ENCODE measurements at regions not wholly inside any gene's neighbourhood (a gene's known extent, or its start where the extent isn't known, plus 50 kb on each side); places are given as distances from the start of the nearest gene placed in this dataset.

- DNase-seq (ENCODE audit: low read depth), result no peak
- H3K4me3 ChIP-seq (ENCODE audit: low read depth, low read length), result no peak overlapping the region
Measured at GRCh38 chr1:80769208-80769750, 1031.5 kb upstream of the ADGRL2 start.

DNA sequence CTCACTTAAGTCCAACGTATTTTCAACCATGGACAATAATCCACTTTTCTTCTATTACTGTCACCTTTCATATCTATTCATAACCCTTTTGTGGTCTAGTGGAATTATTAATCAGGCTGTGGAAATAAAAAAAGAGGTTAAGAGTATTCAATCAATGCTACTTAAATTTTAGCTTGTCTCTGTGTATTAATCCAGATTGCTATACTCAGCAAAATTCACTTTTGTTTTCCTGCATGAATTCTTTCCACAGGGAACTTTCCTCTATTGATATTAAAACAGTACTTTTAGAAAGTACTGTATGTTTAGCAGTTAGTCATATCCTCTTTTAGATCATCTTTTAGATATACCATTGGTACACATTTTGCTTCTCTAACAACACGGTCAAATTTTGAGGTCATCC is 1033.0 kb upstream of the ADGRL2 start:
- DNase-seq (ENCODE audit: low read depth), result no peak
- no peak overlapping the region for H3K4me3 ChIP-seq (ENCODE audit: low read depth, low read length)

DNA sequence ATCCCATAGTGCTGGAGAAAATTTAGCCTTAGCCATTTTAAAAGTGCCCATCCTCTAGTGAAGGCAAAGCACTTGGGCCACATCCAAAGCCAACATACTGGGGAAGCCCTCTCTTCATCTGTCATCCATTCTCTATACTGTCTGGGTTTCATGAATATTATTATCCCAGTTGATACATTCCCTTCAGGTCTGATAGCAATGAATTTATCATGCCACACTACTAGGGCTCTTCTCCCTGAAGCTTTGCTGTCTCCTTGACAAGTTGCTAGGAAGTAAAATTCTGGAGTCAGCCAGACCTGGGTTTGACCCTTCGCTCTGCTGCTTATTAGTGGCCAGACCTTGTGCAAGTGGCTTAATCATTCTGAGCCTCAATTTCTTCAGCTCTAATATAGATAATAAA is 1041.4 kb upstream of the ADGRL2 start:
- DNase-seq (ENCODE audit: low read depth), result no peak
- no peak overlapping the region for H3K4me3 ChIP-seq (ENCODE audit: low read depth, low read length)

DNA sequence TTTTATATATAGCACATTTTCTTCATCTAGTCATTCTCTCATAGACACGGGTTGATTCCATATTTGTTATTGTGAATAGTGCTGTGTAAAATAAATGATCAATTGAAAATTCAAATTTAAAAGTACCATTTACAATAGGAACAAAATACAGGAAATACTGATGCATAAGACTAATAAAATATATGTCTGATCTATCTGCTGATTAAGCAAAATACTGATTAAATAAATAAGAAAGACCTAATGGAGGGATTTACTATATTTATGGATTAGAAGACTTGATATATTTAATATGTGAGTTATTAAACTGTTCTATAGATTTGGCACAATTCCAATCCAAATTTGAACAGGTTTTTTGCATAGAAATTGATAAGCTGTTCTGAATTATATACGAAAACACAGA is 1044.8 kb upstream of the ADGRL2 start:
- no peak for DNase-seq (ENCODE audit: low read depth)
- H3K4me3 ChIP-seq (ENCODE audit: low read depth, low read length), result no peak overlapping the region

GRCh38 chr1:80751204-80751603 is 1049.5 kb upstream of the ADGRL2 start:
- H3K4me3 ChIP-seq (ENCODE audit: low read depth, low read length), result no peak overlapping the region
- no peak for DNase-seq (ENCODE audit: low read depth)

GRCh38 chr1:80731241-80731894 is 1069.4 kb upstream of the ADGRL2 start:
- no peak overlapping the region for H3K4me3 ChIP-seq (ENCODE audit: low read depth, low read length)

GRCh38 chr1:80722611-80723010 is 1078.1 kb upstream of the ADGRL2 start:
- H3K4me3 ChIP-seq (ENCODE audit: low read depth, low read length), result no peak overlapping the region

More at GRCh38 chr1:80731241-80731894, 1069.4 kb upstream of the ADGRL2 start:
- no peak for DNase-seq (ENCODE audit: low read depth)

GRCh38 chr1:80706526-80706925 is 1094.2 kb upstream of the ADGRL2 start:
- DNase-seq (ENCODE audit: low read depth), result no peak
- no peak overlapping the region for H3K4me3 ChIP-seq (ENCODE audit: low read depth, low read length)

More at GRCh38 chr1:80722611-80723010, 1078.1 kb upstream of the ADGRL2 start:
- DNase-seq (ENCODE audit: low read depth), result no peak

GRCh38 chr1:80678438-80678837 is 1122.3 kb upstream of the ADGRL2 start:
- H3K4me3 ChIP-seq (ENCODE audit: low read depth, low read length), result no peak overlapping the region

DNA sequence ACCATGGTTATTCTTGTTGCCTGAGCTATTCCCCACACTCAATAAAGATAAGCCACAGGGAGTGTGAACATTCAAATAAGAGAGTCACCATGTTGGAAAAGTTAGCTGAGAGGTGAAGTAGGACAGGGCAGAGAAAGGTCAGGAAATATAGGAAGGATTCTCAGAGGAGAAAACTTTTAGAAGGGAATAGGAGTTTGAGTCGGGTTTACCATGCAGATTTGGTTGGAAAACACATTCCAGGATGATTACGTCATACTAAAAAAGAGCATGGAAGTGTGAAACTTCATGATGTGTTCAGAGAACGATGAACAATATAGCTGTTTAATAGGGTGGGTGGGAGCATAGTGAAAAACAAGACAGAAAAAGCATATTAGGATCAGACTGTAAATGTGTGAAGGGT is 1125.3 kb upstream of the ADGRL2 start:
- no peak overlapping the region for H3K4me3 ChIP-seq (ENCODE audit: low read depth, low read length)
- no peak for DNase-seq (ENCODE audit: low read depth)

More at GRCh38 chr1:80678438-80678837, 1122.3 kb upstream of the ADGRL2 start:
- no peak for DNase-seq (ENCODE audit: low read depth)

DNA sequence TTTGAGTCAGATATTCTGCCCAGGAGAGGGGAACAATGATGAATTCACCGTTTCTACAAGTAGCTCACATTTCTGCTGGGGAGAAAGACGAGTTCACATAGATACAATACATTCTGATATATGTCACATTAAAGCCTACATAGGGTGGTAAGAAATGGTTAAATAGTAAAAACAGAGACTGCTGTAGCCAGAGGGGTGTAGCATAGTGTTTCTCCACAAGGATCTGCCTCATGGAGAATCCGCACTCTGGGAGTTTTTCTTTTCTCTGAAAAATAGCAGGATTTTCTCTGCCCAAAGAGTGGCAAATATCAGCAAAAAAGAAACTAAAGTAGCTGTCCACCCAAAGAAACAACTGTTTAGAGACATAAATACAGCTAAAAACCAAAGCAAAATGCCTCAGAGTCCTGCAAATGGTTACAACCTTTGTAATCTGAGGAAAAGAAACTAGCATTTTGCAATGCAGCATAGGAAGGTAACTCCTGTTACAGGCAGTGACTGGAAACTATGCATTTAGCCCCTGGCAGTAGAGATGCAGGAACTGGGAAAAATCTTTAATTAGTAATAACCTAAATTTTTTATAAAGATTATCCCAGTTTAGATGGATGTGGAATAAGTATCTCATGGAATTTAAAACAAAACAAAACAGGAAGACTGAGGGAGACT is 1126.7 kb upstream of the ADGRL2 start:
- no peak overlapping the region for H3K4me3 ChIP-seq (ENCODE audit: low read depth, low read length)
- no peak for DNase-seq (ENCODE audit: low read depth)

- DNase-seq (ENCODE audit: low read depth), result no peak
- no peak overlapping the region for H3K4me3 ChIP-seq (ENCODE audit: low read depth, low read length)
Measured at GRCh38 chr1:80668372-80668771, 1132.4 kb upstream of the ADGRL2 start.

GRCh38 chr1:80666073-80666472 is 1134.7 kb upstream of the ADGRL2 start:
- H3K4me3 ChIP-seq (ENCODE audit: low read depth, low read length), result no peak overlapping the region

GRCh38 chr1:80659161-80659560 is 1141.6 kb upstream of the ADGRL2 start:
- no peak overlapping the region for H3K4me3 ChIP-seq (ENCODE audit: low read depth, low read length)
- no peak for DNase-seq (ENCODE audit: low read depth)

More at GRCh38 chr1:80666073-80666472, 1134.7 kb upstream of the ADGRL2 start:
- DNase-seq (ENCODE audit: low read depth), result no peak

DNA sequence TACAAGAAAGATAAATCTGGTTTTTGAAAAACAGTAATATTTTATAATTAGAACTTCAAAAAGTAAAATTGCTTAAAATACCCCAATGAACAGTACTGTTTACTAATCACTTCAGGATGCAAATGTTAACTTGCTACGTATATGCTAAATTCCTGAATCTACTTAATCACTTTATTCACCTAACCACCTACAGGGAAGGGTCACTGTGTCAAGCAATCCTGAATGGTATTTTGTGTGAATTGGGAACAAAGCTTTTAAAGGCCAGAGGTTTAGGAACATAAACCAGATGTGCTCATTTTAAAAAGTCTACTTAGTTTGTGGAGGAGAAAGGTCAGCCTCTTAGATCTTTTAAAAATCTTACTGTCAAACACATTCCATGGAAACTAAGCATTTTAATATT is 1143.0 kb upstream of the ADGRL2 start:
- no peak for DNase-seq (ENCODE audit: low read depth)
- H3K4me3 ChIP-seq (ENCODE audit: low read depth, low read length), result no peak overlapping the region

DNA sequence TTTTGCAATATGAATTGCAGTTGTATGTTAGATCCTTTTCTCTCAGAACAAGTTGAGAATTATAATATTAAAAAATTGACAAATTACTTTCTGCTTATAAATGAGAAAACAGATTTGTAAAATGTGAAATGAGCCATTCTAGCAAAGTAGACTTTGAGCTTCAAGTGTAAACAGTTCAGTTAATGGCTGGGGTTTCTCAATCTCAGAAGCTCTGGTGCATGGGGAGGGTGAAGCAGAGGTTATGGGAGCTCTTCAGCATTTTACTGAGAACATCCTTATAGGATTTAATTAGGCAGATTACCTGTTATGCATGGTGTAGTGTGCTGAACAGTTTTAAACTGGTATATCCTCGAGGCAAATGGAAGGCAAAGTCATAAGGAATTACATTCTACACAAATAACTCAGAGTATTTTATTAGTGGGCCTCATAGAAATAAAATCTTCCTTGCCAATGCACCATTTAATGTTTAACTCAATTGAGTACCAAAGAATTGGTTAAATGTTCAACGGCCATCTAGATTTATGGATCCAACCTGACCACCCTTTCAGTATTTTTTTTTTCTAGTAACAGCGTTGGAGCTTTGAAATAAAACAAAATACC is 1143.6 kb upstream of the ADGRL2 start:
- DNase-seq (ENCODE audit: low read depth), result no peak

DNA sequence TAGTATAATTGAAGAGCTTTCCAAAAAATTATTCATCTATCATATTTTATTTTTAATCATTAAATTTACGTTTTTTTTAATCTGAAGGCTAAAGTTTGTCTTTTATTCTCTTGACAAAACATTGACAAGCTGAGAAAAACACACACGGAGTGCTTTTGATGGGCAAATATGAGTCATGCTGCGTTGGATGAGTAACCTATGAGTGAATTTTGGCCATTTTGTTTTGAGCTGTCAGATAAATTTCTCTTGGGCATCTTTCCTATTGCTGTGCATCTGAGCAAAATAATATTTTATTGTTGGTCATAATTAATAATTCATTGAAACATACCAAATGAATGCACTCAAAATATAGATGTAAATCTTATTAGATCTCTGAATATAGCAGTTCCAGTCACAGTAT is 1144.1 kb upstream of the ADGRL2 start:
- H3K4me3 ChIP-seq (ENCODE audit: low read depth, low read length), result no peak overlapping the region
- no peak for DNase-seq (ENCODE audit: low read depth)

More for the DNA sequence above, 1143.6 kb upstream of the ADGRL2 start:
- H3K4me3 ChIP-seq (ENCODE audit: low read depth, low read length), result no peak overlapping the region

DNA sequence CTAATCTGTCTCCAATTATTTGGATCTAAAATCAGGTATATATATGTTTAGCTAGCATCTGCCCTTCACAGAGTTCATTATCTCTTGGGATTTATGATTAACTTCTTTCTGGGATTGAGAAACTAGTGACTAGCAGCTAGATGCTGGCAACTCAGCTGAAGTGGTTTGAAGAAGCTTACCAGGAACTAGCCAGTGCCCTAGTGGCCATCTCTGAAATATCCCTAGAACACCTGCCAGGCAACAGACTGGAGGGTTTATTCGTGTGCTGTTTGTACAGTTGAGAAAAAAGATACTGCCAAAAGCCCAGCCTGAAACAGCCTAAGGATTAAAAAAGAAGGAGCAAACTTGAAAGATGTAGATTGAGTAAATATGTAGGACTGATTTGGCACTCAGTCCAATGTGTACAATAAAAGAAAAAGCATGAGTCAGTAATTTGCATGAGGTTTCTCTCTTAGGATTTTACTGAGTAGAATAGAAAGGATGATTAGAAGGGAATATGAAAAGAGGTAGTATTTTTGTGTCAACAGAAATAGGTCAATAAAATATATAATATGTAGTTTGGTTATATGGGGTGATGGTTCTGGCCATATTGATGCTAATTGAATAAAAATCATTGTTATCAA is 1144.6 kb upstream of the ADGRL2 start:
- H3K4me3 ChIP-seq (ENCODE audit: low read depth, low read length), result no peak overlapping the region
- peak; percentile 19 for DNase-seq (ENCODE audit: low read depth)

GRCh38 chr1:80646053-80646452 is 1154.7 kb upstream of the ADGRL2 start:
- no peak overlapping the region for H3K4me3 ChIP-seq (ENCODE audit: low read depth, low read length)
- no peak for DNase-seq (ENCODE audit: low read depth)

DNA sequence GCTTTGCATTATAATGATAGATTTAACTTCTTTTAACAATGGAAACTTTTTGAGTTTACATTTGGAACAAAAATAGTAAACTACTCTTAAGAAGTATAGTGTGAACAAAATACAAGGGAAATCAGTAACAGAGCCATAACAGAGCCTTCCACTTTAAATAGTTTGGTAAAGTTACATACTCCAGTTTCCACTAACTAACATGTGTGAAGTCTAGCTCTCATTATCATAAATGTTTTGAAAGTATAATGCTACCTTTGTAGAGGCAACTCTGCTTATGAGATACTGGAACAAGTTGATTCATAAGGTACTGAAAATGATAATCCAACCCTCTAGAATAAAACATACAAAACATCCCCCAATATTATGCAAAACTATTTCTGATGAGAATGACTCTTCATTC is 1155.1 kb upstream of the ADGRL2 start:
- no peak overlapping the region for H3K4me3 ChIP-seq (ENCODE audit: low read depth, low read length)
- no peak for DNase-seq (ENCODE audit: low read depth)

Data from skeletal muscle cell (primary cell).